MCF 10A (cell line): ENCODE measurements at regions not wholly inside any gene's neighbourhood (a gene's known extent, or its start where the extent isn't known, plus 50 kb on each side); places are given as distances from the start of the nearest gene placed in this dataset.
A peak's percentile ranks its signal among the peaks of the same experiment; 100 is the strongest.

ENCODE experiments used
- BruUV-seq: library from RNA; stranded (reverse); fragments of 400-500 nt; replicated peaks from 2 replicates; lab custom pipeline; 2021; lab: Mats Ljungman, UMichigan
- CTCF ChIA-PET: fragments of 300-600 bp; sonication (Branson Sonifier 250); formaldehyde crosslinking; extraction: SDS; loops from one replicate; lab custom pipeline; 2021; ENCODE audit warnings: antibody characterized with exemption, inconsistent platforms; lab: Yijun Ruan, JAX
- POLR2A ChIA-PET: fragments of 300-600, 350-650 bp; sonication (Branson Sonifier 250); formaldehyde crosslinking; extraction: SDS; loops from one replicate; lab custom pipeline; 2020; ENCODE audit warnings: antibody characterized with exemption, inconsistent platforms; lab: Yijun Ruan, JAX
- DNase-seq: peaks from one replicate; pipeline ENCODE4 v3.0.0-alpha.2; 2018; ENCODE audit not compliant: unreplicated experiment
- H3K27ac Mint-ChIP-seq: one replicate; pipeline ENCODE4 v1.8.0; 2022; ENCODE audit warnings: mild to moderate bottlenecking, low read depth, mixed read lengths; ENCODE audit not compliant: unreplicated experiment
- H3K27me3 Mint-ChIP-seq: one replicate; pipeline ENCODE4 v1.8.0; 2022; ENCODE audit warnings: mixed read lengths; ENCODE audit not compliant: insufficient read depth, unreplicated experiment
- H3K36me3 Mint-ChIP-seq: one replicate; pipeline ENCODE4 v1.8.0; 2022; ENCODE audit warnings: mild to moderate bottlenecking, moderate library complexity, mixed read lengths; ENCODE audit not compliant: insufficient read depth, unreplicated experiment
- H3K4me1 Mint-ChIP-seq: one replicate; pipeline ENCODE4 v1.8.0; 2022; ENCODE audit warnings: mixed read lengths; ENCODE audit not compliant: insufficient read depth, unreplicated experiment
- H3K4me3 Mint-ChIP-seq: one replicate; pipeline ENCODE4 v1.8.0; 2022; ENCODE audit warnings: mild to moderate bottlenecking, moderate library complexity, mixed read lengths; ENCODE audit not compliant: unreplicated experiment
- H3K9me3 Mint-ChIP-seq: one replicate; pipeline ENCODE4 v1.8.0; 2022; ENCODE audit warnings: mixed read lengths; ENCODE audit not compliant: unreplicated experiment
- intact Hi-C: fragments of 100-400 bp; cut with micrococcal nuclease; formaldehyde crosslinking; loops from 2 replicates; pipeline ENCODE4 v1.14.1; 2022
- TF ChIP-seq, protein P1 (sequence below): fragments of 200-600 bp; IDR thresholded peaks from one replicate; pipeline ENCODE4 v1.8.0; 2022; ENCODE audit warnings: antibody characterized with exemption, mild to moderate bottlenecking; ENCODE audit not compliant: unreplicated experiment

DNA sequence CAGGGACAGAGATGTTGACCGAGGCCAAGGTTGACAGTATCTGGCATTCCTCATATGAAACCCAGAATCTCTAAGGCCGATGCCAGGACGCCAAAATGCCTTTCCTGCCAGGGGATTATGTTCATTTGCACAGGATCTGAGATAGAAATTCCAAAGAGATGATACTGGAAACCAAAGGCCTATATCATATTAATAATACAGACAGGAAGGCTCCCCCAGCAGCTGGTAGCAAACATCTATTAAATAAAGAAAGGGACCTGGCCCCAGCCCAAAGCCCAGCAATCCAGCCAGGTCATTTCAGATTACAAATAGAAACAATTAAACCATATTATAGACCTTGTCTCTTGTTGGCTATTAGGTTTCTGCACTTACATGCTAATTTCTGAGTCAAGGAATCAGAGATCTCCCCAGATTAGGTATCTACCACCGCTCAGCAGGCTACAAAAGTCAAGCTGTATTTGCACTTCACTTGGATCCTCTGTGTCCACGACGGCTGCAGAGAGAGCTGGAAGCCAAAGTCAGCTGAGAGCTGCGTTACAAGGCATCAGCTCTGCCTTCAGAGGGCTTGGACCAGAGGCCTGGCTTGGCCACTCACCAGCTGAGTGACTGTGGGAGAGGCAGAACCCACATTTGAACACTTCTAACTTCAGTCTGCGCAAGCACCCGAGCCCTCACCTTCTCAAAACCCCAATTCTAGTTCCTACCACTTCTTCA is 269.3 kb upstream of the SIX2 start:
- no peaks in the 10 kb centered on the region for H3K9me3 Mint-ChIP-seq
- H3K27me3 Mint-ChIP-seq = no peaks in the 10 kb centered on the region
- TF ChIP-seq, protein P1, sequence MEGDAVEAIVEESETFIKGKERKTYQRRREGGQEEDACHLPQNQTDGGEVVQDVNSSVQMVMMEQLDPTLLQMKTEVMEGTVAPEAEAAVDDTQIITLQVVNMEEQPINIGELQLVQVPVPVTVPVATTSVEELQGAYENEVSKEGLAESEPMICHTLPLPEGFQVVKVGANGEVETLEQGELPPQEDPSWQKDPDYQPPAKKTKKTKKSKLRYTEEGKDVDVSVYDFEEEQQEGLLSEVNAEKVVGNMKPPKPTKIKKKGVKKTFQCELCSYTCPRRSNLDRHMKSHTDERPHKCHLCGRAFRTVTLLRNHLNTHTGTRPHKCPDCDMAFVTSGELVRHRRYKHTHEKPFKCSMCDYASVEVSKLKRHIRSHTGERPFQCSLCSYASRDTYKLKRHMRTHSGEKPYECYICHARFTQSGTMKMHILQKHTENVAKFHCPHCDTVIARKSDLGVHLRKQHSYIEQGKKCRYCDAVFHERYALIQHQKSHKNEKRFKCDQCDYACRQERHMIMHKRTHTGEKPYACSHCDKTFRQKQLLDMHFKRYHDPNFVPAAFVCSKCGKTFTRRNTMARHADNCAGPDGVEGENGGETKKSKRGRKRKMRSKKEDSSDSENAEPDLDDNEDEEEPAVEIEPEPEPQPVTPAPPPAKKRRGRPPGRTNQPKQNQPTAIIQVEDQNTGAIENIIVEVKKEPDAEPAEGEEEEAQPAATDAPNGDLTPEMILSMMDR = no peak
- H3K4me1 Mint-ChIP-seq = peaks cover 22% of the 10 kb centered on the region
- H3K36me3 Mint-ChIP-seq = no peaks in the 10 kb centered on the region
- BruUV-seq = no TSS peak
- intact Hi-C loops = no loop called here
- CTCF ChIA-PET = interaction anchor here (0.6 kb wide), 1 partner anchor 85 kb away, joined by 3 read pairs; no protein-coding TSS in a partner anchor
- H3K27ac Mint-ChIP-seq = no peak overlapping the region
- POLR2A ChIA-PET = no interaction called here
- DNase-seq = no peak
- H3K4me3 Mint-ChIP-seq = no peak overlapping the region

DNA sequence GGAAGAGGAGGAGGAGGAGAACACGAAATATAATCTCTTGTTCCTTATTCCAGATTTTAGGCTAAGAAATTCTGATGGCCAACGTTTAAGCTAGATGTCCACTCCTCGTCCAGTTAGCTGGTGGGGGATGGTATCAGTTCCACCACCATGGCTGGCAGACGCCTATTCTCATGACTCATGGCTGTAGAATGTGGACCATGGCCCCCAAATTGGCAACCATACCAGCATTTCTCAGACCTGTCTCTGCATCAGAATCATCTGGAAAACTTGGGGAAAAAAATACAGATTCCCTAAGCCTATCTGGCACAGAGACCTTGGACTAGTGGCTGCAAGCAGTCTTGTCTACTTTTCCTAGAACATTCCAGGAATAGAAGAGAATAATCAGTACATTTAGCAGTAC is 267.7 kb upstream of the SIX2 start:
- DNase-seq = peak; percentile 41
- H3K9me3 Mint-ChIP-seq = no peaks in the 10 kb centered on the region
- no TSS peak for BruUV-seq
- ChIA-PET POLR2A (no interaction called here), CTCF (interaction anchor here (1.1 to 1.6 kb wide), 2 partner anchors 217 to 248 kb away, joined by 3 read pairs; no protein-coding TSS in a partner anchor)
- intact Hi-C loops = no loop called here
- no peaks in the 10 kb centered on the region for H3K27me3 Mint-ChIP-seq
- H3K27ac Mint-ChIP-seq = no peak overlapping the region
- H3K4me1 Mint-ChIP-seq = peaks cover 16% of the 10 kb centered on the region
- no peak overlapping the region for H3K4me3 Mint-ChIP-seq
- TF ChIP-seq, protein P1 = no peak
- no peaks in the 10 kb centered on the region for H3K36me3 Mint-ChIP-seq

- BruUV-seq = no TSS peak
- H3K36me3 Mint-ChIP-seq = no peaks in the 10 kb centered on the region
- CTCF ChIA-PET = no interaction called here
- TF ChIP-seq, protein P1 = no peak
- intact Hi-C loops = no loop called here
- peaks cover 16% of the 10 kb centered on the region for H3K4me1 Mint-ChIP-seq
- no peaks in the 10 kb centered on the region for H3K9me3 Mint-ChIP-seq
- no peak for DNase-seq
- POLR2A ChIA-PET = interaction anchor here (0.6 kb wide), 1 partner anchor 13 kb away, joined by 3 read pairs; no protein-coding TSS in a partner anchor
- no peaks in the 10 kb centered on the region for H3K27me3 Mint-ChIP-seq
- H3K4me3 Mint-ChIP-seq = no peak overlapping the region
- peak overlapping the region; percentile 40 for H3K27ac Mint-ChIP-seq
These were observed 266.6 kb upstream of the SIX2 start for GRCh38 chr2:45275806-45276205.

GRCh38 chr2:45275242-45275805 is 266.1 kb upstream of the SIX2 start:
- TF ChIP-seq, protein P1 = no peak
- intact Hi-C loops = no loop called here

More at GRCh38 chr2:45275242-45275805, 266.1 kb upstream of the SIX2 start:
- Mint-ChIP-seq H3K27me3 (no peaks in the 10 kb centered on the region), H3K27ac (peak overlapping the region; percentile 40), H3K9me3 (no peaks in the 10 kb centered on the region), H3K4me3 (no peak overlapping the region), H3K4me1 (peaks cover 16% of the 10 kb centered on the region), H3K36me3 (no peaks in the 10 kb centered on the region)
- peak; percentile 48 for DNase-seq
- BruUV-seq = no TSS peak
- CTCF ChIA-PET = no interaction called here
- POLR2A ChIA-PET = interaction anchor here (0.6 kb wide), 1 partner anchor 13 kb away, joined by 3 read pairs; no protein-coding TSS in a partner anchor
